Endothelial cell of umbilical vein (primary cell): ENCODE measurements at regions not wholly inside any gene's neighbourhood (a gene's known extent, or its start where the extent isn't known, plus 50 kb on each side); places are given as distances from the start of the nearest gene placed in this dataset.

Experiments used
- EZH2 ChIP-seq: IDR thresholded peaks from 2 replicates; pipeline ENCODE4 v1.6.1; 2012; ENCODE audit warnings: borderline replicate concordance, low read depth, mild to moderate bottlenecking, moderate library complexity, low read length, inconsistent platforms; ENCODE audit not compliant: severe bottlenecking
- GATA2 ChIP-seq: IDR thresholded peaks from 2 replicates; pipeline ENCODE4 v1.7.0; 2011; ENCODE audit warnings: low read depth, mild to moderate bottlenecking, moderate library complexity, mixed read lengths, low read length; ENCODE audit not compliant: insufficient read length, insufficient read depth
- POLR2A ChIP-seq: IDR thresholded peaks from 2 replicates; pipeline ENCODE4 v1.6.1; 2012; ENCODE audit warnings: low read depth, mild to moderate bottlenecking, control low read depth, low read length
- POLR2AphosphoS5 ChIP-seq: IDR thresholded peaks from 2 replicates; pipeline ENCODE4 v1.6.1; 2012; ENCODE audit warnings: low read depth, mild to moderate bottlenecking, control low read depth, low read length, moderate library complexity; ENCODE audit not compliant: insufficient read depth
- TF ChIP-seq, protein P1 (sequence below), 2 donors: IDR thresholded peaks; 1 replicate in 1 of 2; 2 replicates in 1 of 2; pipeline ENCODE4 v1.5.1; 2011; ENCODE audit warnings: low read length in 2 of 2, mild to moderate bottlenecking in 2 of 2, moderate library complexity in 2 of 2, control low read depth in 1 of 2, inconsistent platforms in 1 of 2, low read depth in 1 of 2; ENCODE audit not compliant: insufficient read depth in 1 of 2; ENCODE audit errors: extremely low read depth in 1 of 2
- TF ChIP-seq, protein P2 (sequence below): IDR thresholded peaks from 2 replicates; pipeline ENCODE4 v1.6.1; 2011; ENCODE audit not compliant: insufficient read depth, insufficient read length

DNA sequence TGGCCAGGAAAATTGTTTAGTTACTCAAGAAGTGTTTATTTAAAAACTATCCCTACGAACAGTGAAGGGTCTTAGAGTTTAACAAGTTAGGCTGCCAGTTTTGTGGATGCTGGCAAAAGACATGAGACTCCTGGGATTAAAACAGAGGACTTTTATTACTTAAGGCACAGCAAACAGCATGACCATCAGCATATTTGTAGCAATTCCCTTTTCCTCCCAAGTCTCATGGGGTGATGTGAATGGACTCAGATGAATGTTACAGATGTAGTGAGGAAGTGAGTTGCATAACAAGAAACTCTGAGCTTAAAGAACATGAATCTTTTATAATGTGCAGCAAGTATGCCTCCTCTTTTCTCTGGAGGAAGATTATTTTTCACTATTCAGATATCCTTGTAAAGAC lies 695.8 kb downstream of the RPS29 start:
- TF ChIP-seq, protein P1, sequence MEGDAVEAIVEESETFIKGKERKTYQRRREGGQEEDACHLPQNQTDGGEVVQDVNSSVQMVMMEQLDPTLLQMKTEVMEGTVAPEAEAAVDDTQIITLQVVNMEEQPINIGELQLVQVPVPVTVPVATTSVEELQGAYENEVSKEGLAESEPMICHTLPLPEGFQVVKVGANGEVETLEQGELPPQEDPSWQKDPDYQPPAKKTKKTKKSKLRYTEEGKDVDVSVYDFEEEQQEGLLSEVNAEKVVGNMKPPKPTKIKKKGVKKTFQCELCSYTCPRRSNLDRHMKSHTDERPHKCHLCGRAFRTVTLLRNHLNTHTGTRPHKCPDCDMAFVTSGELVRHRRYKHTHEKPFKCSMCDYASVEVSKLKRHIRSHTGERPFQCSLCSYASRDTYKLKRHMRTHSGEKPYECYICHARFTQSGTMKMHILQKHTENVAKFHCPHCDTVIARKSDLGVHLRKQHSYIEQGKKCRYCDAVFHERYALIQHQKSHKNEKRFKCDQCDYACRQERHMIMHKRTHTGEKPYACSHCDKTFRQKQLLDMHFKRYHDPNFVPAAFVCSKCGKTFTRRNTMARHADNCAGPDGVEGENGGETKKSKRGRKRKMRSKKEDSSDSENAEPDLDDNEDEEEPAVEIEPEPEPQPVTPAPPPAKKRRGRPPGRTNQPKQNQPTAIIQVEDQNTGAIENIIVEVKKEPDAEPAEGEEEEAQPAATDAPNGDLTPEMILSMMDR (IDR thresholded peaks at IDR 0.05; ENCODE audit: extremely low read depth in 1 of 2, insufficient read depth in 1 of 2, low read depth in 1 of 2, low read length in 2 of 2) = no peak
- TF ChIP-seq POLR2A = no peak
- no peak for TF ChIP-seq EZH2
- no peak for TF ChIP-seq POLR2AphosphoS5
- TF ChIP-seq, protein P2, sequence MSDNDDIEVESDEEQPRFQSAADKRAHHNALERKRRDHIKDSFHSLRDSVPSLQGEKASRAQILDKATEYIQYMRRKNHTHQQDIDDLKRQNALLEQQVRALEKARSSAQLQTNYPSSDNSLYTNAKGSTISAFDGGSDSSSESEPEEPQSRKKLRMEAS = no peak
- no peak for TF ChIP-seq GATA2
